GM12878 (cell line): ENCODE measurements at regions not wholly inside any gene's neighbourhood (a gene's known extent, or its start where the extent isn't known, plus 50 kb on each side); places are given as distances from the start of the nearest gene placed in this dataset.

Source experiments
- ATAC-seq: fragments of 200-7000 bp; cut with Tn5 transposase; 3 replicates; pipeline ENCODE4 v1.9.1; 2020; ENCODE audit warnings: mild to moderate bottlenecking, moderate library complexity
- BruUV-seq: library from RNA; stranded (reverse); fragments of 400-500 nt; replicated peaks from 2 replicates; lab custom pipeline; 2021; lab: Mats Ljungman, UMichigan
- CTCF ChIA-PET: fragments of 300-600 bp; sonication (Branson Sonifier 250); formaldehyde crosslinking; extraction: SDS; loops from one replicate; lab custom pipeline; 2021; ENCODE audit warnings: inconsistent platforms; lab: Yijun Ruan, JAX
- POLR2A ChIA-PET: fragments of 350-600 bp; formaldehyde crosslinking; extraction: SDS; loops from one replicate; lab custom pipeline; 2021; ENCODE audit warnings: inconsistent platforms; lab: Charles Lee
- RAD21 ChIA-PET: fragments of 300-600 bp; sonication (Branson Sonifier 250); formaldehyde crosslinking; loops from one replicate; lab custom pipeline; 2023; ENCODE audit warnings: antibody characterized with exemption; ENCODE audit not compliant: unreplicated experiment; lab: Charles Lee
- SMC1A ChIA-PET: fragments of 300-600 bp; sonication (Branson Sonifier 250); formaldehyde crosslinking; loops from one replicate; lab custom pipeline; 2023; ENCODE audit not compliant: unreplicated experiment, uncharacterized antibody; lab: Charles Lee
- DNase-seq: peaks from one replicate; pipeline ENCODE4 v3.0.0-alpha.2; 2011; ENCODE audit warnings: low read depth, low spot score
- FAIRE-seq: peaks from 3 replicates; lab custom pipeline; 2011; peaks lifted over from hg19 to GRCh38; lab: Jason Lieb, UNC
- H2AFZ ChIP-seq: 2 replicates; pipeline ENCODE4 v1.6.0; 2011; ENCODE audit warnings: low read depth, low read length, control low read depth; ENCODE audit not compliant: control insufficient read depth
- H3K27ac ChIP-seq: 2 replicates; pipeline ENCODE4 v1.5.1; 2011; ENCODE audit warnings: control low read depth; ENCODE audit not compliant: control insufficient read depth, insufficient read depth
- H3K27me3 ChIP-seq, 2 experiments: replicated peaks in 1 of 2; 2 replicates each; pipeline versions ENCODE4 v1.6.0 to v1.6.1; 2011; ENCODE audit warnings: low read length in 1 of 2; ENCODE audit not compliant: control insufficient read depth in 2 of 2, insufficient read depth in 2 of 2
- H3K36me3 ChIP-seq, 2 experiments: 2 replicates each; pipeline ENCODE4 v1.5.1; 2011; ENCODE audit warnings: low read length in 1 of 2; ENCODE audit not compliant: control insufficient read depth in 2 of 2, insufficient read depth in 2 of 2
- H3K4me1 ChIP-seq: 2 replicates; pipeline ENCODE4 v1.6.1; 2011; ENCODE audit warnings: mild to moderate bottlenecking, low read length, moderate library complexity, mixed read lengths; ENCODE audit not compliant: control insufficient read depth, insufficient read depth
- H3K4me2 ChIP-seq: 2 replicates; pipeline ENCODE4 v1.6.0; 2011; ENCODE audit warnings: control low read depth; ENCODE audit not compliant: control insufficient read depth, insufficient read depth
- H3K4me3 ChIP-seq: fragments of 200-600 bp; sonication (generic); 2 replicates; pipeline ENCODE4 v1.5.1; 2016
- H3K79me2 ChIP-seq: 2 replicates; pipeline ENCODE4 v1.6.0; 2011; ENCODE audit warnings: low read length; ENCODE audit not compliant: control insufficient read depth, insufficient read depth
- H3K9ac ChIP-seq: 2 replicates; pipeline ENCODE4 v1.8.0; 2011; ENCODE audit warnings: low read length, control low read depth, mixed read lengths; ENCODE audit not compliant: control insufficient read depth, insufficient read depth
- H3K9me3 ChIP-seq: replicated peaks from 3 replicates; pipeline ENCODE4 v1.5.1; 2011; ENCODE audit warnings: mild to moderate bottlenecking, low read length; ENCODE audit not compliant: control insufficient read depth, insufficient read depth
- H4K20me1 ChIP-seq: 2 replicates; pipeline ENCODE4 v1.6.0; 2011; ENCODE audit not compliant: control insufficient read depth, insufficient read depth
- BRCA1 ChIP-seq: IDR thresholded peaks from 2 replicates; pipeline ENCODE4 v1.6.1; 2011; ENCODE audit warnings: low read depth, low read length, improper control_type of control experiment
- IRF4 ChIP-seq: IDR thresholded peaks from 2 replicates; pipeline ENCODE4 v1.6.1; 2011; ENCODE audit warnings: low read depth, low read length
- SREBF1 ChIP-seq: IDR thresholded peaks from 2 replicates; pipeline ENCODE4 v1.6.1; 2012; ENCODE audit warnings: mild to moderate bottlenecking, low read length
- in situ Hi-C: fragments of 300-500 bp; cut with MboI; formaldehyde crosslinking; loops from 9 replicates; pipeline ENCODE4 v1.14.3; 2018; ENCODE audit warnings: mixed read lengths
- intact Hi-C: fragments of 100-400 bp; cut with micrococcal nuclease; formaldehyde crosslinking; loops from one replicate; pipeline ENCODE4 v1.14.2; 2022; ENCODE audit not compliant: unreplicated experiment
- TF ChIP-seq, protein P1 (sequence below): fragments of 150-350 bp; IDR thresholded peaks from 2 replicates; pipeline ENCODE4 v1.6.1; 2016; ENCODE audit warnings: low read depth, low read length
- TF ChIP-seq, protein P2 (sequence below): fragments of 150-350 bp; IDR thresholded peaks from 2 replicates; pipeline ENCODE4 v1.6.1; 2014; ENCODE audit warnings: mild to moderate bottlenecking, low read depth, low read length

DNA sequence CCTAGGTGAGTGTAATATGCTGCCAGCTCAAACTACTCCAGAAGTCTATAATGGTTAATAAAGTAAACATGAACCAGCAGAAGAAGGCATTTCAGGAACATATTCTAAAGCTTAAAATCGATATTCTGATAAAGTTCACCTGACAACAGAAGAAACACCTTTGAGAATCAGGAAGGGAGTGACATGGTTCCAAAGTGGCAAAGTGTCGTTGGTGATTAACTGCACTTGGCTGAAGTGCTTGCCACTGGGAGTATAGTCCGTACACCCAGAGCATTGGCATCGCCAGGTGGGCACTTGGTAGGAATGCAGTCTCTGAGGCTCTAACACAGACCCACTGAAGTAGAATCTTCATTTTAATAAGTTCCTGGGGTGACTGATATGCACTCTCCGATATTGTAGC, 76.0 kb upstream of the H2AZ1 start (continued):
- TF ChIP-seq, protein P1, sequence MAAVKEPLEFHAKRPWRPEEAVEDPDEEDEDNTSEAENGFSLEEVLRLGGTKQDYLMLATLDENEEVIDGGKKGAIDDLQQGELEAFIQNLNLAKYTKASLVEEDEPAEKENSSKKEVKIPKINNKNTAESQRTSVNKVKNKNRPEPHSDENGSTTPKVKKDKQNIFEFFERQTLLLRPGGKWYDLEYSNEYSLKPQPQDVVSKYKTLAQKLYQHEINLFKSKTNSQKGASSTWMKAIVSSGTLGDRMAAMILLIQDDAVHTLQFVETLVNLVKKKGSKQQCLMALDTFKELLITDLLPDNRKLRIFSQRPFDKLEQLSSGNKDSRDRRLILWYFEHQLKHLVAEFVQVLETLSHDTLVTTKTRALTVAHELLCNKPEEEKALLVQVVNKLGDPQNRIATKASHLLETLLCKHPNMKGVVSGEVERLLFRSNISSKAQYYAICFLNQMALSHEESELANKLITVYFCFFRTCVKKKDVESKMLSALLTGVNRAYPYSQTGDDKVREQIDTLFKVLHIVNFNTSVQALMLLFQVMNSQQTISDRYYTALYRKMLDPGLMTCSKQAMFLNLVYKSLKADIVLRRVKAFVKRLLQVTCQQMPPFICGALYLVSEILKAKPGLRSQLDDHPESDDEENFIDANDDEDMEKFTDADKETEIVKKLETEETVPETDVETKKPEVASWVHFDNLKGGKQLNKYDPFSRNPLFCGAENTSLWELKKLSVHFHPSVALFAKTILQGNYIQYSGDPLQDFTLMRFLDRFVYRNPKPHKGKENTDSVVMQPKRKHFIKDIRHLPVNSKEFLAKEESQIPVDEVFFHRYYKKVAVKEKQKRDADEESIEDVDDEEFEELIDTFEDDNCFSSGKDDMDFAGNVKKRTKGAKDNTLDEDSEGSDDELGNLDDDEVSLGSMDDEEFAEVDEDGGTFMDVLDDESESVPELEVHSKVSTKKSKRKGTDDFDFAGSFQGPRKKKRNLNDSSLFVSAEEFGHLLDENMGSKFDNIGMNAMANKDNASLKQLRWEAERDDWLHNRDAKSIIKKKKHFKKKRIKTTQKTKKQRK = no peak
- TF ChIP-seq BRCA1 (no peak), IRF4 (no peak), SREBF1 (no peak)

DNA sequence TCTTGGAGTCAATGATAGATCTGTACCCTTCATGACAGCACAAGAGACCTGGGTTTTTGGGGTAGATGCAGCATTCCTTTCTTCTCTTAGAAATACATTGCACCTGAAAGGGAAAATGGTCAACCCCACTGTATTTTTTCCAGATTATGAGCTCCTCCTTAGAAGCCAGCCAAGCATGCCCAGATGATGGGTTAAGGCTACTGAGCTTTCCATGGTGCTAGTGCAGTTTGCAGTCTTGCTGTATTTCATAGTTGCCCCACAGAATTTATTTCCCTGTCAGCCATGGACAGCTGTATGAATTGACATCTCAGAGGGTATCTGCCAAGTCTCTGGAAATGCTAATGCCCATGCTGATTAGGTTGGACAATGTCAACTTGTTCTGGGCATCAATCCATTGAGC, 73.7 kb upstream of the H2AZ1 start:
- H3K79me2 ChIP-seq = no peaks in the 10 kb centered on the region
- H3K27me3 ChIP-seq = no peaks in the 10 kb centered on the region
- intact Hi-C loops = loop anchor here (10.0 kb wide), 1 partner anchor 371 kb away; no protein-coding TSS in a partner anchor
- SMC1A ChIA-PET = no interaction called here
- no peaks in the 10 kb centered on the region for H3K36me3 ChIP-seq
- no peak overlapping the region for H3K9ac ChIP-seq
- POLR2A ChIA-PET = interaction anchor here (0.7 kb wide), 1 partner anchor 57 kb away, joined by 3 read pairs; no protein-coding TSS in a partner anchor
- in situ Hi-C loops = no loop called here
- FAIRE-seq (no peak), ATAC-seq (no peak), DNase-seq (no peak)
- RAD21 ChIA-PET = no interaction called here
- BruUV-seq = no TSS peak
- H3K4me2 ChIP-seq = no peak overlapping the region
- no peak overlapping the region for H3K27ac ChIP-seq
- TF ChIP-seq, protein P2, sequence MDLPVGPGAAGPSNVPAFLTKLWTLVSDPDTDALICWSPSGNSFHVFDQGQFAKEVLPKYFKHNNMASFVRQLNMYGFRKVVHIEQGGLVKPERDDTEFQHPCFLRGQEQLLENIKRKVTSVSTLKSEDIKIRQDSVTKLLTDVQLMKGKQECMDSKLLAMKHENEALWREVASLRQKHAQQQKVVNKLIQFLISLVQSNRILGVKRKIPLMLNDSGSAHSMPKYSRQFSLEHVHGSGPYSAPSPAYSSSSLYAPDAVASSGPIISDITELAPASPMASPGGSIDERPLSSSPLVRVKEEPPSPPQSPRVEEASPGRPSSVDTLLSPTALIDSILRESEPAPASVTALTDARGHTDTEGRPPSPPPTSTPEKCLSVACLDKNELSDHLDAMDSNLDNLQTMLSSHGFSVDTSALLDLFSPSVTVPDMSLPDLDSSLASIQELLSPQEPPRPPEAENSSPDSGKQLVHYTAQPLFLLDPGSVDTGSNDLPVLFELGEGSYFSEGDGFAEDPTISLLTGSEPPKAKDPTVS = no peak
- H3K4me3 ChIP-seq = no peak overlapping the region
- H2AFZ ChIP-seq = no peak overlapping the region
- H4K20me1 ChIP-seq = no peaks in the 10 kb centered on the region
- H3K9me3 ChIP-seq = no peaks in the 10 kb centered on the region
- CTCF ChIA-PET = no interaction called here
- no peaks in the 10 kb centered on the region for H3K4me1 ChIP-seq
